Lung (tissue), 11 donors: ENCODE measurements at regions not wholly inside any gene's neighbourhood (a gene's known extent, or its start where the extent isn't known, plus 50 kb on each side); places are given as distances from the start of the nearest gene placed in this dataset.

ENCODE experiments used
- ATAC-seq: fragments of 200-7000 bp; cut with Tn5 transposase; one replicate; pipeline ENCODE4 v1.9.1; 2020; ENCODE audit warnings: moderate number of reproducible peaks; ENCODE audit not compliant: insufficient read depth, low FRiP score
- DNase-seq, 3 donors: peaks; one replicate each; pipeline ENCODE4 v3.0.0-alpha.2; 2013 to 2017
- H3K27ac ChIP-seq, 2 donors: one replicate each; pipeline ENCODE4 v1.5.1; 2013; ENCODE audit warnings: mild to moderate bottlenecking in 2 of 2, moderate library complexity in 2 of 2, control low read depth in 1 of 2, inconsistent platforms in 1 of 2, low read depth in 1 of 2, low read length in 1 of 2
- H3K27me3 ChIP-seq, 3 donors: one replicate each; pipeline ENCODE4 v1.5.1; 2013; ENCODE audit warnings: low read length in 2 of 3; ENCODE audit not compliant: control insufficient read depth in 3 of 3, insufficient read depth in 3 of 3
- H3K36me3 ChIP-seq, 4 donors: one replicate each; pipeline ENCODE4 v1.5.1; 2013; ENCODE audit warnings: low read length in 4 of 4, mild to moderate bottlenecking in 1 of 4, moderate library complexity in 1 of 4; ENCODE audit not compliant: control insufficient read depth in 4 of 4, insufficient read depth in 4 of 4
- H3K4me1 ChIP-seq, 5 donors: one replicate each; pipeline ENCODE4 v1.5.1; 2013; ENCODE audit warnings: low read length in 5 of 5, mild to moderate bottlenecking in 2 of 5, moderate library complexity in 1 of 5; ENCODE audit not compliant: control insufficient read depth in 5 of 5, insufficient read depth in 5 of 5
- H3K4me3 ChIP-seq: one replicate; pipeline ENCODE4 v1.5.1; 2013; ENCODE audit warnings: mild to moderate bottlenecking, control low read depth, moderate library complexity
- H3K9ac ChIP-seq, 2 donors: one replicate each; pipeline ENCODE4 v1.5.1; 2013; ENCODE audit warnings: low read length in 2 of 2, control low read depth in 1 of 2; ENCODE audit not compliant: insufficient read depth in 1 of 2
- H3K9me3 ChIP-seq, 4 donors: one replicate each; pipeline ENCODE4 v1.5.1; 2013; ENCODE audit warnings: low read length in 3 of 4, mild to moderate bottlenecking in 1 of 4, moderate library complexity in 1 of 4; ENCODE audit not compliant: control insufficient read depth in 4 of 4, insufficient read depth in 3 of 4
- WGBS, 2 donors: extraction: QIAGEN DNeasy Blood & Tissue Kit; methylation state at CpG; one replicate each; pipeline ENCODE4 v1.1.7; 2013; 5-methylcytosine and 5-hydroxymethylcytosine counted together
- TF ChIP-seq, protein P1 (sequence below): IDR thresholded peaks from 2 replicates; pipeline ENCODE4 v1.5.1; 2012; ENCODE audit warnings: mild to moderate bottlenecking; ENCODE audit errors: control extremely low read depth, extremely low read depth
- donor health status: control.
- donor health status: control.
- donor health status: Bipolar disorder and iron deficiency.
- donor health status: healthy.
- donor health status: DM: yes; HTN: yes; CAD: no.

DNA sequence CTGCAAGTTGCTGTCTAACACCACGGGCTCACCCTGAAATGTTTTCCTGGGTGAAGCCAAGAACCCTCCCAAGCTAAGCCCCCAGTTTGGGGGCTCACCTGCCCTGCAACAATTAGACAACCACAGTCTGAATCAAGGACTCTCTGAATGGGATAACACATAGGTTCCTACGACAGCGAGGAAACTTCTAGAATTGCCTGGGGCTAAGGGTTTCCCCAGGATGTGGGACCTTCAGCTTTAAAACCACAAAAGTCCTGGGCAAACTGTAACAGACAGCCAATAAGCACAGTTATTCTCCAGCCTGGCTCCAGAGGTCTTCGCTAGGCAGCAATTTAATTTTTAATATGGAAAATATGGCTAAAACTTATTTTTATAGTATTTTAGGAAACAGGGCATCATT is 162.6 kb downstream of the PRKX start:
- 58 to 80% methylated on average over 4 of the region's 4 CpGs for WGBS, 2 donors
- H3K27ac ChIP-seq = no peak overlapping the region

DNA sequence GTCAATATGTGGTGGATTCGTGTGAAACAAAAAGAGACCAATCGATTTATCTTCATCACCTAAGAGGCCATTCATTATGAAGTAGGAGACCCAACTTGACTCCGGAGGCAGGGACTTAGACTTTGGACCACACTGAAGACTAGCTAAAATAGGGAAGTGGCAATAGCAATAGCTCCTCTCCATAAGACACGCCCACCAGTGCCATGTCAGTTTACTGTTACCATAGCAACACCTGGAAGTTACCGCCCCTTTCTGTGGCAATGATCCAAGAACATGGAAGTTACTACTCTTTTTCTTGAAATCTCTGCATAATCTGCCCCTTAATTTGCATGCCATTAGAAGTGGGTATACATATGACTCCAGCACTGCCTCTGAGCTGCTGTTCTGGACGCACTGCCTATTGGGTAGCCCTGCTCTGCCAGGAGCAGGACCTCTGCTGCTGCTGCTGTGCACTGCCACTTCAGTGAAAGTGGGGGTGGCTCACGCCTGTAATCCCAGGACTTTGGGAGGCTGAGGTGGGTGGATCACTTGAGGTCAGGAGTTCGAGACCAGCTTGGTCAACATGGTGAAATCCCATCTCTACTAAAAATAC is 163.2 kb downstream of the PRKX start:
- H3K4me3 ChIP-seq = no peak overlapping the region
- H3K36me3 ChIP-seq = no peaks in the 10 kb centered on the region
- 84 to 89% methylated on average over 8 of the region's 8 CpGs for WGBS, 2 donors
- H3K27ac ChIP-seq = no peak overlapping the region
- DNase-seq = peak in 1 of 3 donors; percentile 3
- no peak overlapping the region for H3K9ac ChIP-seq
- no peak for ATAC-seq
- TF ChIP-seq, protein P1, sequence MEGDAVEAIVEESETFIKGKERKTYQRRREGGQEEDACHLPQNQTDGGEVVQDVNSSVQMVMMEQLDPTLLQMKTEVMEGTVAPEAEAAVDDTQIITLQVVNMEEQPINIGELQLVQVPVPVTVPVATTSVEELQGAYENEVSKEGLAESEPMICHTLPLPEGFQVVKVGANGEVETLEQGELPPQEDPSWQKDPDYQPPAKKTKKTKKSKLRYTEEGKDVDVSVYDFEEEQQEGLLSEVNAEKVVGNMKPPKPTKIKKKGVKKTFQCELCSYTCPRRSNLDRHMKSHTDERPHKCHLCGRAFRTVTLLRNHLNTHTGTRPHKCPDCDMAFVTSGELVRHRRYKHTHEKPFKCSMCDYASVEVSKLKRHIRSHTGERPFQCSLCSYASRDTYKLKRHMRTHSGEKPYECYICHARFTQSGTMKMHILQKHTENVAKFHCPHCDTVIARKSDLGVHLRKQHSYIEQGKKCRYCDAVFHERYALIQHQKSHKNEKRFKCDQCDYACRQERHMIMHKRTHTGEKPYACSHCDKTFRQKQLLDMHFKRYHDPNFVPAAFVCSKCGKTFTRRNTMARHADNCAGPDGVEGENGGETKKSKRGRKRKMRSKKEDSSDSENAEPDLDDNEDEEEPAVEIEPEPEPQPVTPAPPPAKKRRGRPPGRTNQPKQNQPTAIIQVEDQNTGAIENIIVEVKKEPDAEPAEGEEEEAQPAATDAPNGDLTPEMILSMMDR = no peak
- H3K27me3 ChIP-seq = peaks cover 2 to 45% (median 5%) of the 10 kb centered on the region in 3 donors
- H3K4me1 ChIP-seq = no peaks in the 10 kb centered on the region
- H3K9me3 ChIP-seq = no peaks in the 10 kb centered on the region

More for the DNA sequence above, 162.6 kb downstream of the PRKX start:
- DNase-seq (no peak), ATAC-seq (no peak)
- H3K4me1 ChIP-seq = no peaks in the 10 kb centered on the region
- H3K9ac ChIP-seq = no peak overlapping the region
- H3K4me3 ChIP-seq = no peak overlapping the region
- no peaks in the 10 kb centered on the region for H3K9me3 ChIP-seq
- TF ChIP-seq, protein P1 = no peak
- H3K36me3 ChIP-seq = no peaks in the 10 kb centered on the region
- H3K27me3 ChIP-seq = peaks cover 2 to 40% (median 5%) of the 10 kb centered on the region in 3 donors

DNA sequence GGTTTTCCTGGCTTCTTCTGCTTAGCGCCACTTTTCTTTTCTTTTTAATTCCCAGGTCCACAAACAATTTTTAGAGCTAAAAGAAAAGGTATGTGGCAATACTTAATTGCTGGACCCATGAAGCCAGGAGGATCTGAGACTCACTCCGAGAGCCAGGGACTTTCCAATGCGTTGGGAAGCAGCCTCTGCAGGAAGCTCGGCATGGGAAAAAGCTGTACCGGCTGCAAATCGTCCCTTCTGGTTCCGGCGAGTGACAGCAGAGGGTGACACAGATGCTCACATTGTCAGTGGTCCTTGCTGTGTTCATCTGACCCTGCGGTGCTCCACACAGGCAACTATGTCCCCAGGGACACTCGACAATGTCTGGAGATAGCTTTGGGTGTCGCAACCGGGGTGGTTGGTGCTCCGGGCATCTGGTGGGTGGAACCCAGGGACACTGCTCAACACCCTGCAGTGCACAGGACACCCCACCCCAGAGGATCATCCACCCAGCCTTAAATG is 164.0 kb downstream of the PRKX start:
- no peaks in the 10 kb centered on the region for H3K4me1 ChIP-seq
- ATAC-seq (no peak), DNase-seq (peak in 2 of 3 donors; percentile 7 to 21)
- WGBS, 2 donors = 59 to 60% methylated on average over 13 of the region's 13 CpGs
- H3K4me3 ChIP-seq = no peak overlapping the region
- no peak overlapping the region for H3K9ac ChIP-seq
- H3K9me3 ChIP-seq = no peaks in the 10 kb centered on the region
- H3K27me3 ChIP-seq = peaks cover 2 to 45% (median 6%) of the 10 kb centered on the region in 3 donors
- peak overlapping the region in 1 of 2 donors; percentile 25 for H3K27ac ChIP-seq
- TF ChIP-seq, protein P1 = no peak
- H3K36me3 ChIP-seq = no peaks in the 10 kb centered on the region
